SK-N-MC (cell line): ENCODE measurements at regions not wholly inside any gene's neighbourhood (a gene's known extent, or its start where the extent isn't known, plus 50 kb on each side); places are given as distances from the start of the nearest gene placed in this dataset.
A peak's percentile ranks its signal among the peaks of the same experiment; 100 is the strongest.
"Not testable (repeated sequence)": the region's sequence is repeated elsewhere in the genome, so short reads cannot be mapped to it uniquely, and the experiment has no call there.

Experiments used
- DNase-seq: peaks from one replicate; pipeline ENCODE4 v3.0.0-alpha.2; 2011; ENCODE audit warnings: low read depth, low spot score
- H3K27ac ChIP-seq: fragments of 200-600 bp; sonication (generic); 2 replicates; pipeline ENCODE4 v1.5.1; 2016; ENCODE audit warnings: mixed run types
- H3K36me3 ChIP-seq: fragments of 200-600 bp; sonication (generic); 2 replicates; pipeline ENCODE4 v1.6.1; 2017; ENCODE audit warnings: antibody characterized with exemption, low read length, mixed read lengths; ENCODE audit not compliant: insufficient read depth
- H3K4me3 ChIP-seq: fragments of 200-600 bp; sonication (generic); 2 replicates; pipeline ENCODE4 v1.5.1; 2016
- H3K9ac ChIP-seq: fragments of 200-600 bp; sonication (generic); 2 replicates; pipeline ENCODE4 v1.8.0; 2017; ENCODE audit warnings: mixed run types, mixed read lengths; ENCODE audit not compliant: insufficient read length
- H3K9me3 ChIP-seq: fragments of 200-600 bp; sonication (generic); 2 replicates; pipeline ENCODE4 v1.6.1; 2017; ENCODE audit warnings: low read depth, mild to moderate bottlenecking, antibody characterized with exemption, low read length, moderate library complexity, mixed read lengths
- EZH2 ChIP-seq: fragments of 200-600 bp; sonication (generic); IDR thresholded peaks from one replicate; pipeline ENCODE4 v1.6.1; 2017; ENCODE audit warnings: antibody characterized with exemption
- FOXP2 ChIP-seq: optimal IDR thresholded peaks from 2 replicates; pipeline ENCODE3; 2011; ENCODE audit warnings: mild to moderate bottlenecking, moderate library complexity; ENCODE audit not compliant: insufficient read depth; ENCODE audit errors: extremely low read length, control extremely low read depth
- POLR2AphosphoS5 ChIP-seq: IDR thresholded peaks from 2 replicates; pipeline ENCODE4 v1.6.1; 2012; ENCODE audit warnings: mild to moderate bottlenecking, low read depth, low read length, borderline replicate concordance

DNA sequence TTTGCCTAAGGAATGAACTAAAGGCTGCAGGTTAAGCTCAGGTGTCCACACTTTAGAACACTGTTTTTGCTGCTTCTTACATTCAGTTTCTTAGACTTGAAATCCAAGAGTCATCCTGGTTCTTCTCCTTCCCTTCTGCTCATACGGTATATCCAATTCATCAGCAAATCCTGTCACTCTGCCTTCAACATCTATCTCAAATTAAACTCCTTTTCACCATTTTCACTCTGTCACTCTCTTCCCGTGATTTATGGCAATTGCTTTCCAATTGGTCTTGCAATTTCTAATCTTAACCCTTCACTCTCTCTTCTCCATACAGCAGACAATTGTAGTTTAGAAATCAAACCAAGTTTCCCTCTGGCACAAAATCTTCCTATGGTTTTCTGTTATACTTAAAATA lies 182.9 kb downstream of the MRPS30 start:
- H3K9ac ChIP-seq = no peak overlapping the region
- no peak for TF ChIP-seq FOXP2
- no peak for TF ChIP-seq POLR2AphosphoS5
- no peak for TF ChIP-seq EZH2
- H3K4me3 ChIP-seq = no peak overlapping the region
- H3K27ac ChIP-seq = no peak overlapping the region
- peaks cover 4% of the 10 kb centered on the region; the same call in 1 of the 2 replicates for H3K9me3 ChIP-seq
- H3K36me3 ChIP-seq = no peaks in the 10 kb centered on the region
- DNase-seq = no peak

DNA sequence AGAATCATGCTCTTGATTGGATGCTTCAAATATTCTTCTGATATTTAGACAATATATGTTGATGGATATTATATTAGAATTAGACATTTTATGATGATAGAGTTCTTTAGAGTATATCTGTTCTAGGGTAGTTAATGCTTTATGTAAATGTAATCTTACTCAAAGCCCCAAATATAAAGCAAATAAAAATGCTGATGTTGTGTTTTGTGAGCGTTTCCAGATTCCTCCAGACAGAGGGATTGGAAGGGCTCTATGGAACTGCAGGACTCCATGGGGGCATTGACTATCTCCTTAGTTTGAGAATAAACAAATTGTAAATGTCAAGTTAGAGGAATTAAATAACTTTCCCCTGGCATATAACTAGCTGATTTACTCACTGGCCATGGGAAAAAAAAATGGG lies 184.5 kb downstream of the MRPS30 start:
- Histone ChIP-seq H3K4me3 (no peak overlapping the region), H3K9ac (no peak overlapping the region), H3K27ac (peak overlapping the region; percentile 9; the same call in 1 of the 2 replicates), H3K36me3 (no peaks in the 10 kb centered on the region), H3K9me3 (peaks cover 4% of the 10 kb centered on the region; the same call in 1 of the 2 replicates)
- DNase-seq = no peak
- no peak for TF ChIP-seq EZH2
- no peak for TF ChIP-seq POLR2AphosphoS5
- no peak for TF ChIP-seq FOXP2

DNA sequence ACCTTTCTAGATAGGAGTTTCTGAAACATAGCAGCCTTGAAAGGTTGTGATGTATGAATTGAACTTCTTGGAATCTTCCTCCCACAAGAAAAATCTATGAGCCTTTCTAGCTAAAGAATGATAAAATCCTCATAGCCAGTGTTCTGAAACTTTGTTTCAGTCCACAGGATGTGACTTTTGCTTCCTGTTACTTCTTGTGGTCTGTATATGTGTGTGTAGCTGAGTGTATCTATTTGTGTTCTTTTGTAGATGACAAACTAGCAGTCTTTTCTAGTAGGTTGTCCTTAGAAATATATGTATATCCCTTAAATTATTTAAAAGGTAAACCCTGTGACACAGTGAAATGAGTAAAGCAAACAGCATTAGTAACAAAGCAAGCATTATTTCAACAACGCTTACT lies 188.8 kb downstream of the MRPS30 start:
- Histone ChIP-seq H3K9me3 (no peaks in the 10 kb centered on the region), H3K9ac (no peak overlapping the region), H3K36me3 (no peaks in the 10 kb centered on the region), H3K27ac (no peak overlapping the region), H3K4me3 (no peak overlapping the region)
- DNase-seq = no peak
- TF ChIP-seq EZH2 (no peak), FOXP2 (no peak), POLR2AphosphoS5 (no peak)

DNA sequence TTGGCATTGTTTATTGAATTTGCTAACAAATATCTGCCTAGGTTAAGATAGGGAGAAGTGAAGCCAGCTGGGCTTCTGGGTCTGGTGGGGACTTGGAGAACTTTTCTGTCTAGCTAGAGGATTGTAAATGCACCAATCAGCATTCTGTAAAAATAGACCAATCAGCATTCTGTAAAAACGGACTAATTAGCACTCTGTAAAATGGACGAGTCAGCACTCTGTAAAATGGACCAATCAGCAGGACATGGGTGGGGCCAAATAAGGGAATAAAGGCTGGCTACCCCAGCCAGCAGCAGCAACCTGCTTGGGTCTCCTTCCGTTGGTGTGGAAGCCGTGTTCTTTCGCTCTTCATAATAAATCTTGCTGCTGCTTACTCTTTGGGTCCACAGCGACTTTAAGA lies 198.4 kb downstream of the MRPS30 start:
- not testable (repeated sequence) for H3K36me3 ChIP-seq, H3K27ac ChIP-seq, DNase-seq, H3K9ac ChIP-seq, H3K4me3 ChIP-seq, H3K9me3 ChIP-seq

DNA sequence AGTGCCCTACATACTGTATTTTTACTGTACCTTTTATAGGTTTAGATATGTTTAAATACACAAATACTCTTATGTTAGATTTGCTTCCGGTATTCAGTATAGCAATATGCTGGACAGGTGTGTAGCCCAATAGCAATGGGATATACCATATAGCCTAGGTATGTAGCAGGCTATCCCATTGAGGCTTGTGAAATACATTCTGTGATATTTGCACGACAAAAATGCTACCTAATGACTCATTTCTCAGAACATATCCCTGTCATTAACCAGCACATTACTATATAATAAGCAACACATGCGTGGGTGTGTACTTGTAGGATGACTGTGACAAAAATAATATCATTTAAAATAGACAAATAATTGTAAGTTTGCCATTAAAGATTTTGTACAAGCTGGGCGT lies 208.8 kb downstream of the MRPS30 start:
- Histone ChIP-seq H3K9me3 (no peaks in the 10 kb centered on the region), H3K4me3 (no peak overlapping the region), H3K9ac (no peak overlapping the region), H3K36me3 (no peaks in the 10 kb centered on the region), H3K27ac (no peak overlapping the region)
- no peak for DNase-seq
- TF ChIP-seq POLR2AphosphoS5 (no peak), FOXP2 (no peak), EZH2 (no peak)

DNA sequence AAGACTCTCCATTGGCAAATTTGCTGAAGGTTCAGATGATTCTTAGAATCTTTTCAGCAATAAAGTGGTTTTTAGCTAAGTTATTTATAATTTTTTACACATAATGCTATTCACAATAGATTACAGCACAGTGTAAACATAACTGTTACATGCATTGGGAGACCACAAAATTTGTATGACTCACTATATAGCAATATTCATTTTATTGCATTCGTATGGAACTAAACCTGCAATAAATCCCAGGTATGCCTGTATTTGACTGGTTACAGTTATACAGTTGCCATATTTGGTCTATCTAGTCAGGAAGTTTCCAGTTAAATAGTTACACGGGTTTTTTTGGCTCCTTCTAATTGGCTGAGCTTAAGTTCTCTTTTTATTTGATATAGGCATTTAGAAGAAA lies 220.8 kb downstream of the MRPS30 start:
- Histone ChIP-seq H3K9ac (no peak overlapping the region), H3K27ac (no peak overlapping the region), H3K4me3 (no peak overlapping the region), H3K36me3 (no peaks in the 10 kb centered on the region), H3K9me3 (no peaks in the 10 kb centered on the region)
- TF ChIP-seq EZH2 (no peak), FOXP2 (no peak), POLR2AphosphoS5 (no peak)
- DNase-seq = no peak

DNA sequence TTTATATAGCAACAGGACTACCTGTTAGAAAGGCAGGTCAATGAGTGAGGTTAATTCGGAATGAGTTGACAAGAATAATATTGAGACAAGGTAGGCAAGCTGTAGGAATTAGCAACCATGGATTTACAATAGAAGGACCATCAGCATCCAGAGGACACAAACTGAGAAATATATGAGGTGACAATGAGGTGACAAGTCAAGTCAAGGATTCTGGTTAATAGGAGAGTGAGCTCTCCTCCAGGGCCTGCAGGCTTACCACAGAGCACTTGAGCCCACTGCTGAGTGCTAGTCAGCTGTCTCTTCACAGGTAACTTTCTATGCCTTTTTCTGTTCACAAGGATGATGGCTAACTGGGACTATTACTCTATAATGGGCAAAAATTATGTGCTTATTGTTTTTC lies 227.2 kb downstream of the MRPS30 start:
- no peak for DNase-seq
- TF ChIP-seq POLR2AphosphoS5 = no peak
- TF ChIP-seq FOXP2 = no peak
- TF ChIP-seq EZH2 = no peak
- H3K9ac ChIP-seq = no peak overlapping the region
- no peak overlapping the region for H3K27ac ChIP-seq
- no peaks in the 10 kb centered on the region for H3K9me3 ChIP-seq
- no peaks in the 10 kb centered on the region for H3K36me3 ChIP-seq
- H3K4me3 ChIP-seq = no peak overlapping the region

DNA sequence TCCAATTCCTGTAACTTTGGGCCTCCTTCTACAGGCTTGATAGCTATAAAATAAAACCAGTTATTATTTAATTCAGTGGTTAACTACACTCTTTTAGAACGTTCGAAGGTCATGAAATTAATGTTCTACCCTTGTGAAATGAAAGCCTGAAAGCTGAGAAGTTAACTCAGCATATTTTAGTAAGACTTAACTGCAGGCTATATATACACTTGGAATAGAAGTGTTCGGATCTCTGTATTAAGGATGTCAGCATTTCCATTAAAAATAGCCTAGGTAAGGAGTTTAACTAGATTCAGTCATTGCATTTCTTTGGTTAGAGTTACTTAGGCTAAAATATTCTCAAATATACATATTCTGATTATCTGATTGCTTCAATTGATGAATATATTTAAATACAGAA lies 229.2 kb downstream of the MRPS30 start:
- Histone ChIP-seq H3K36me3 (no peaks in the 10 kb centered on the region), H3K27ac (0 out of 2 replicates have a peak overlapping the region, but pooled peaks have one; percentile 15), H3K4me3 (peak overlapping the region; percentile 1), H3K9ac (no peak overlapping the region), H3K9me3 (no peaks in the 10 kb centered on the region)
- no peak for TF ChIP-seq EZH2
- no peak for TF ChIP-seq POLR2AphosphoS5
- TF ChIP-seq FOXP2 = no peak
- peak; percentile 8 for DNase-seq

DNA sequence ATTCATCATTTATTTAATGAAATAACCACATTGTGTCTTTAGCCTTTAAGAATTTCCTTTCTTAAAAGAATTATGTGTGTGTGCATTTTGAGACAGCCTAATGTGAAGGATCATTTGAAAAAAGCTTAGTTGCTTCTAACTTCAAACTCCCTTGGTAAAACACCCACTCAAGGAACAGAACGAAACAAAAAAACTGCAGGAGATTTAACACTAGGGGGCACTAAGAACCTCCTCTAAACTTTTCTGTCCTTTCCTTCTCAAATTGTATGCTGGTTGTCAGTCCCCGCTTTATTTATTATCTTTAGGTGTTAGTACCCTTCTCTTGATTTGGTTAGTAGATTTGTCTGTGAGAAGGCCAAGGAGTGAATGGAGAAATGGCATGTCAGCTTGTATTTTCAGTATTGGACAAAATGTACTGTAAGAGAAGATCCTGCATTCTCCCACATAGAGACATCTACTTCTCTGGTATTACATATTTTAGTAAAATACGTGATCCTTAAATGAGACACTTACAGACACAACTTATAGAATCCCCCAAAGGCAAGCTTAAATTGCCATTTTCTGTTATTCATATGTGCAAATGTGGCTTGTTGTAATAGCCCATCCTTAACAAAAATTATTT lies 229.7 kb downstream of the MRPS30 start:
- peak; percentile 42 for DNase-seq
- Histone ChIP-seq H3K27ac (no peak overlapping the region), H3K4me3 (peak overlapping the region; percentile 1; the same call in 1 of the 2 replicates), H3K9ac (no peak overlapping the region), H3K36me3 (no peaks in the 10 kb centered on the region), H3K9me3 (no peaks in the 10 kb centered on the region)
- no peak for TF ChIP-seq EZH2
- no peak for TF ChIP-seq FOXP2
- TF ChIP-seq POLR2AphosphoS5 = no peak
